ENCODE measurements at regions not wholly inside any gene's neighbourhood (a gene's known extent, or its start where the extent isn't known, plus 50 kb on each side); places are given as distances from the start of the nearest gene placed in this dataset.

- no peak for DNase-seq
These were observed 402.5 kb upstream of the SLC24A2 start for GRCh38 chr9:20191228-20191840.

- no peak for DNase-seq
These were observed 401.0 kb upstream of the SLC24A2 start for GRCh38 chr9:20189871-20190270.

GRCh38 chr9:20188616-20189369 lies 400.0 kb upstream of the SLC24A2 start:
- no peak for DNase-seq

- DNase-seq: no peak
These were observed 398.5 kb upstream of the SLC24A2 start for GRCh38 chr9:20187318-20187717.

GRCh38 chr9:20186823-20187222 lies 398.0 kb upstream of the SLC24A2 start:
- DNase-seq: no peak

GRCh38 chr9:20186231-20186630 lies 397.4 kb upstream of the SLC24A2 start:
- DNase-seq: no peak

GRCh38 chr9:20184541-20184940 lies 395.7 kb upstream of the SLC24A2 start:
- DNase-seq: no peak

GRCh38 chr9:20178679-20179078 lies 389.8 kb upstream of the SLC24A2 start:
- DNase-seq: no peak

- DNase-seq: no peak
These were observed 389.4 kb upstream of the SLC24A2 start for GRCh38 chr9:20178197-20178596.

GRCh38 chr9:20170122-20170521 lies 381.3 kb upstream of the SLC24A2 start:
- no peak for DNase-seq

GRCh38 chr9:20152151-20152725 lies 363.4 kb upstream of the SLC24A2 start:
- DNase-seq: no peak

- DNase-seq: no peak
These were observed 359.6 kb upstream of the SLC24A2 start for GRCh38 chr9:20148416-20148815.

GRCh38 chr9:20144197-20144596 lies 355.4 kb upstream of the SLC24A2 start:
- no peak for DNase-seq

GRCh38 chr9:20139763-20140290 lies 351.0 kb upstream of the SLC24A2 start:
- no peak for DNase-seq

GRCh38 chr9:20138841-20139240 lies 350.0 kb upstream of the SLC24A2 start:
- DNase-seq: no peak

- no peak for DNase-seq
These were observed 349.3 kb upstream of the SLC24A2 start for GRCh38 chr9:20138116-20138515.

GRCh38 chr9:20137425-20137824 lies 348.6 kb upstream of the SLC24A2 start:
- no peak for DNase-seq

- DNase-seq: no peak
These were observed 346.4 kb upstream of the SLC24A2 start for GRCh38 chr9:20135119-20135697.

GRCh38 chr9:20125727-20126126 lies 336.9 kb upstream of the SLC24A2 start:
- no peak for DNase-seq

- DNase-seq: no peak
These were observed 330.7 kb upstream of the SLC24A2 start for GRCh38 chr9:20119566-20119965.

- no peak for DNase-seq
These were observed 329.1 kb upstream of the SLC24A2 start for GRCh38 chr9:20117986-20118385.

GRCh38 chr9:20117482-20117881 lies 328.6 kb upstream of the SLC24A2 start:
- DNase-seq: no peak

GRCh38 chr9:20114974-20115373 lies 326.1 kb upstream of the SLC24A2 start:
- no peak for DNase-seq

Data from activated CD8-positive, alpha-beta memory T cell treated with anti-CD3 and anti-CD28 coated beads, Interleukin-2, amount 50 U/mL, for 4 hours (primary cell).